Activated CD8-positive, alpha-beta T cell treated with anti-CD3 and anti-CD28 coated beads for 36 hours (primary cell): ENCODE measurements at regions not wholly inside any gene's neighbourhood (a gene's known extent, or its start where the extent isn't known, plus 50 kb on each side); places are given as distances from the start of the nearest gene placed in this dataset.

Experiments used
- ATAC-seq: fragments of 200-7000 bp; cut with Tn5 transposase; one replicate; pipeline ENCODE4 v1.10.0; 2021; ENCODE audit warnings: mild to moderate bottlenecking, moderate library complexity
- CTCF ChIA-PET: fragments of 350-600 bp; sonication (Branson Sonifier 250); formaldehyde crosslinking; loops from one replicate; lab custom pipeline; 2021; ENCODE audit warnings: antibody characterized with exemption; lab: Charles Lee
- POLR2A ChIA-PET: fragments of 350-600 bp; sonication (Branson Sonifier 250); formaldehyde crosslinking; loops from one replicate; lab custom pipeline; 2021; ENCODE audit warnings: antibody characterized with exemption; lab: Charles Lee
- DNase-seq: peaks from one replicate; pipeline ENCODE4 v3.0.0-alpha.2; 2020
- H3K27ac Mint-ChIP-seq: one replicate; pipeline ENCODE4 v1.8.0; 2021; ENCODE audit warnings: mild to moderate bottlenecking, mixed read lengths
- H3K27me3 Mint-ChIP-seq: one replicate; pipeline ENCODE4 v1.8.0; 2021; ENCODE audit warnings: mixed read lengths
- H3K36me3 Mint-ChIP-seq: one replicate; pipeline ENCODE4 v1.8.0; 2021; ENCODE audit warnings: low read depth, mixed read lengths
- H3K4me1 Mint-ChIP-seq: one replicate; pipeline ENCODE4 v1.8.0; 2021; ENCODE audit warnings: low read depth, mixed read lengths
- H3K4me3 Mint-ChIP-seq: one replicate; pipeline ENCODE4 v1.8.0; 2021; ENCODE audit warnings: mild to moderate bottlenecking, moderate library complexity, mixed read lengths
- H3K9me3 Mint-ChIP-seq: one replicate; pipeline ENCODE4 v1.8.0; 2021; ENCODE audit warnings: mixed read lengths
- intact Hi-C: fragments of 100-400 bp; cut with micrococcal nuclease; formaldehyde crosslinking; loops from one replicate; pipeline ENCODE4 v1.10.0; 2022
- TF ChIP-seq, protein P1 (sequence below): fragments of 200-600 bp; IDR thresholded peaks from one replicate; pipeline ENCODE4 v1.8.0; 2022; ENCODE audit warnings: antibody characterized with exemption, mild to moderate bottlenecking

DNA sequence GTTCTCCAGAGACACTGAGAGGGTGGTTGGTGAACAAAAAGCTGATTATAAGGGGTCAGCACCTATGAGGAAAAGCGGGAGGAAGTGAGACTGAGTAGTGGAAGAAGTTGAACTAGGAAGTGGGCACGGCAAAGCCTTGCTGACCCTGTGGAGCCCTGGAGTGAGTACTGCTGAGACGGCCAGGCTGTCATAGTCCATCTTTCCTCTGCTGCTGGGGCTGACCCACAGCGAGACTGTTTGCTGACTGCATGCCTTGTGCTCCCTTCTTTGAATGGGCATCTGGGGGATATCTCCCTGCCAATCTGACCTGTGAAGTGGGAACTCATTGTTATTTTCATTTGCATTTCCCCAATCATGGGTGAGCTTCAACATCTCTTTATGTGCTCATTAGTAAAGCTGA, 92.4 kb upstream of the LDAH start:
- Mint-ChIP-seq H3K27ac (no peak overlapping the region), H3K27me3 (peaks cover 22% of the 10 kb centered on the region), H3K4me3 (no peak overlapping the region), H3K9me3 (no peaks in the 10 kb centered on the region), H3K4me1 (no peaks in the 10 kb centered on the region), H3K36me3 (no peaks in the 10 kb centered on the region)
- TF ChIP-seq, protein P1, sequence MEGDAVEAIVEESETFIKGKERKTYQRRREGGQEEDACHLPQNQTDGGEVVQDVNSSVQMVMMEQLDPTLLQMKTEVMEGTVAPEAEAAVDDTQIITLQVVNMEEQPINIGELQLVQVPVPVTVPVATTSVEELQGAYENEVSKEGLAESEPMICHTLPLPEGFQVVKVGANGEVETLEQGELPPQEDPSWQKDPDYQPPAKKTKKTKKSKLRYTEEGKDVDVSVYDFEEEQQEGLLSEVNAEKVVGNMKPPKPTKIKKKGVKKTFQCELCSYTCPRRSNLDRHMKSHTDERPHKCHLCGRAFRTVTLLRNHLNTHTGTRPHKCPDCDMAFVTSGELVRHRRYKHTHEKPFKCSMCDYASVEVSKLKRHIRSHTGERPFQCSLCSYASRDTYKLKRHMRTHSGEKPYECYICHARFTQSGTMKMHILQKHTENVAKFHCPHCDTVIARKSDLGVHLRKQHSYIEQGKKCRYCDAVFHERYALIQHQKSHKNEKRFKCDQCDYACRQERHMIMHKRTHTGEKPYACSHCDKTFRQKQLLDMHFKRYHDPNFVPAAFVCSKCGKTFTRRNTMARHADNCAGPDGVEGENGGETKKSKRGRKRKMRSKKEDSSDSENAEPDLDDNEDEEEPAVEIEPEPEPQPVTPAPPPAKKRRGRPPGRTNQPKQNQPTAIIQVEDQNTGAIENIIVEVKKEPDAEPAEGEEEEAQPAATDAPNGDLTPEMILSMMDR = no peak
- POLR2A ChIA-PET = interaction anchor here (1.3 kb wide), 1 partner anchor 9 kb away, joined by 3 read pairs; no protein-coding TSS in a partner anchor
- no peak for ATAC-seq
- intact Hi-C loops = no loop called here
- CTCF ChIA-PET = interaction anchor here (1.3 kb wide), 1 partner anchor 254 kb away, joined by 5 read pairs; no protein-coding TSS in a partner anchor
- no peak for DNase-seq

DNA sequence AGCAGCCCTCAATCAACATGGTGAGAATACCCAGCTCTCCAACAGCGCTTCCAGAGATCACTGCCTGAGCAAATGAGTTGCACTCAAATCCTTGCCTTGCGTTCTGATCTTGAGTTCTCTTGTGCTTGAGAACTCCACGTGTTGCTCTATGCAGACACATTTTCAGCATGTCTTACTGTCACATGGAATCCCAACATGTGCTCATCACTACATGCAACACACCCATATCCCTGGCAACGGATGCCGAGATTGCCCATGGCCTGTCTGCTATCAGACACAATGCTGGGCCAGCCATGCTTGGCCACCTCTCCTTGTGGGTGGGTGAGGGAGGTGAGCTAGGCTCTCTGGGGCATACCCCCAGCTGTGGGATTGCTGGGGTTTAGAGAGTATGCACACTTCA, 91.9 kb upstream of the LDAH start:
- ChIA-PET CTCF (interaction anchor here (1.3 kb wide), 1 partner anchor 254 kb away, joined by 5 read pairs; no protein-coding TSS in a partner anchor), POLR2A (interaction anchor here (1.3 kb wide), 1 partner anchor 9 kb away, joined by 3 read pairs; no protein-coding TSS in a partner anchor)
- Mint-ChIP-seq H3K27ac (no peak overlapping the region), H3K4me1 (no peaks in the 10 kb centered on the region), H3K4me3 (no peak overlapping the region), H3K36me3 (no peaks in the 10 kb centered on the region), H3K9me3 (no peaks in the 10 kb centered on the region), H3K27me3 (peaks cover 22% of the 10 kb centered on the region)
- TF ChIP-seq, protein P1 = no peak
- ATAC-seq = no peak
- DNase-seq = no peak
- intact Hi-C loops = no loop called here

DNA sequence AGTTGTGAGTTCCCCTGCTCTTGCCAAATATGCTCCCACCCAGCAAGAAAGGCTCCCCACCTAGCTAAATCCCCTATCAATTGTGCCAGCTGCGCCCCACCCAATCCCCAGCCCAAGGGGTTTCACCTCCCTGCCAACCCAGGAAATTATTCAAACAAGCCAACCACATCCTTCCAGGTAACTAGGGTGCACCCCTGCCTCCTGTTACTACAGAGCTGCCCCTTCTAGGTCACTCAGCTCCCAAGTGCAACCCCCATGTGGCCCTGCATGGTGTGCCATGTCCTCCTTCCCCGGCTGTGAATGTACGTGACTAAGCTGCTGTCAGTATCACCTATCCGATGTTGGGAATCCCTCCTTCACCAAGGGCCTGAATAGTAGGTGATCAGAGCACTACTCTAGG, 91.2 kb upstream of the LDAH start:
- Mint-ChIP-seq H3K27me3 (peaks cover 22% of the 10 kb centered on the region), H3K36me3 (no peaks in the 10 kb centered on the region), H3K4me3 (no peak overlapping the region), H3K9me3 (no peaks in the 10 kb centered on the region), H3K4me1 (no peaks in the 10 kb centered on the region), H3K27ac (no peak overlapping the region)
- DNase-seq (no peak), ATAC-seq (no peak)
- intact Hi-C loops = no loop called here
- TF ChIP-seq, protein P1 = no peak
- CTCF ChIA-PET = interaction anchor here (0.9 to 1.3 kb wide), 2 partner anchors 253 to 263 kb away, joined by 3 to 5 read pairs; partner anchors contain the start of gene HS1BP3
- POLR2A ChIA-PET = no interaction called here

GRCh38 chr2:20913491-20913890, 90.6 kb upstream of the LDAH start:
- no peaks in the 10 kb centered on the region for H3K9me3 Mint-ChIP-seq
- no peaks in the 10 kb centered on the region for H3K4me1 Mint-ChIP-seq
- DNase-seq = no peak
- POLR2A ChIA-PET = no interaction called here
- peaks cover 22% of the 10 kb centered on the region for H3K27me3 Mint-ChIP-seq
- no peak overlapping the region for H3K4me3 Mint-ChIP-seq
- no peak for ATAC-seq
- H3K36me3 Mint-ChIP-seq = no peaks in the 10 kb centered on the region
- intact Hi-C loops = no loop called here
- H3K27ac Mint-ChIP-seq = no peak overlapping the region
- CTCF ChIA-PET = interaction anchor here (0.9 kb wide), 2 partner anchors 131 to 262 kb away, joined by 3 read pairs; partner anchors contain the start of gene HS1BP3
- TF ChIP-seq, protein P1 = no peak

DNA sequence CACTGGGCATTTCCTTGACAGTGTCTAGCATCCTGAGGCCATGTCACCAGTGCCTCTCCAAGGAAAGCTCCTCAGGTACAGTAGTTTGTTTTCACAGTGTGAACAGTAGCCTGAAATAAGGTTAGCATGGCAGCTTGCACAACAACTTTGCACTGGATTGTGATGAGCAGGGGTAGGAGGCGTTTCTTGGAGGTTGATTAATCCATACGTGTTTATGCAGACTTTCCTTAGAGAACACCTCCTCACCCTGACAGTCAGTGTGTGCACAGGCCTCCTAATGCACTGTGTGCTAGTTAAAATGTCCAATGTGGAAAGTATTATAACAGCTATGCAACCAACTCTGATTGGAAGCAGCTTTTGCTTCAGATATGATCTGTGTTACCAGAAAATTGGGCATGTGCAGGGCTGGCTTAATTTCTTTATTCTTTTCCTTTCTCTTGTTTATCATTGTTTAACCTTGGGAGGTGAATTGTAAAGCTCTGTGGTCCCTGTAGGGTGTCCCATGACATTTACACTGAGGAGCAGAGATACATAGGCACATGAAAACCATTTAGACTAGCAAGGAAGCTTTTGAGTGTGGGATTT, 77.2 kb upstream of the LDAH start:
- CTCF ChIA-PET = no interaction called here
- Mint-ChIP-seq H3K9me3 (no peaks in the 10 kb centered on the region), H3K27ac (no peak overlapping the region), H3K4me3 (no peak overlapping the region), H3K36me3 (no peaks in the 10 kb centered on the region), H3K27me3 (peaks cover 19% of the 10 kb centered on the region), H3K4me1 (no peaks in the 10 kb centered on the region)
- intact Hi-C loops = no loop called here
- no peak for DNase-seq
- ATAC-seq = no peak
- POLR2A ChIA-PET = no interaction called here
- TF ChIP-seq, protein P1 = no peak
